Right cardiac atrium (tissue), 5 donors: ENCODE measurements at regions not wholly inside any gene's neighbourhood (a gene's known extent, or its start where the extent isn't known, plus 50 kb on each side); places are given as distances from the start of the nearest gene placed in this dataset.

Experiments
- ATAC-seq, 2 donors: fragments of 200-7000 bp; cut with Tn5 transposase; one replicate each; pipeline versions ENCODE4 v1.8.0 to v1.9.1; 2020; ENCODE audit warnings: moderate library complexity in 2 of 2, mild to moderate bottlenecking in 1 of 2
- DNase-seq, 3 donors: peaks; one replicate each; pipeline ENCODE4 v3.0.0-alpha.2; 2020
- H3K27ac ChIP-seq: one replicate; pipeline ENCODE4 v1.5.1; 2013; ENCODE audit warnings: mild to moderate bottlenecking, low read length, control low read depth, moderate library complexity
- H3K27me3 ChIP-seq: one replicate; pipeline ENCODE4 v1.6.1; 2013; ENCODE audit not compliant: control insufficient read depth, insufficient read depth
- H3K4me1 ChIP-seq: one replicate; pipeline ENCODE4 v1.6.1; 2013; ENCODE audit warnings: low read length; ENCODE audit not compliant: control insufficient read depth, insufficient read depth
- H3K4me3 ChIP-seq: one replicate; pipeline ENCODE4 v1.5.1; 2013; ENCODE audit warnings: low read length, control low read depth
- H3K9me3 ChIP-seq: one replicate; pipeline ENCODE4 v1.6.1; 2013; ENCODE audit warnings: low read length; ENCODE audit not compliant: control insufficient read depth
- WGBS: extraction: QIAGEN DNeasy Blood & Tissue Kit; methylation state at CpG from one replicate; pipeline ENCODE4 v1.1.7; 2013; 5-methylcytosine and 5-hydroxymethylcytosine counted together
- intact Hi-C, 4 donors: fragments of 100-400 bp; cut with DNase I; formaldehyde crosslinking; loops; one replicate each; pipeline versions ENCODE4 v1.11.0 to v1.14.0; 2022 to 2023
- donor health status: healthy with polysubstance abuse.
- donor health status: DM: no; HTN: yes; CAD: no.
- donor health status: DM: no; HTN: no; CAD: no.
- donor health status: DM: no; HTN: yes; CAD: no; lungs with severe emphysema.
- donor health status: DM: yes; HTN: yes; CAD: no.

GRCh38 chr5:17761326-17761725 lies 127.1 kb downstream of the TAF11L14 start:
- intact Hi-C loops: no loop called here
- WGBS: 66% methylated on average over 4 of the region's 4 CpGs
- peaks cover 4% of the 10 kb centered on the region for H3K9me3 ChIP-seq

GRCh38 chr5:17763301-17763700 lies 129.0 kb downstream of the TAF11L14 start:
- peaks cover 8% of the 10 kb centered on the region for H3K9me3 ChIP-seq
- 89% methylated on average over 1 of the region's 1 CpG for WGBS
- intact Hi-C loops: no loop called here
- no peak overlapping the region for H3K27ac ChIP-seq
- DNase-seq (no peak), ATAC-seq (no peak)
- H3K4me3 ChIP-seq: no peak overlapping the region
- no peaks in the 10 kb centered on the region for H3K4me1 ChIP-seq
- H3K27me3 ChIP-seq: no peaks in the 10 kb centered on the region

More at GRCh38 chr5:17761326-17761725, 127.1 kb downstream of the TAF11L14 start:
- H3K4me3 ChIP-seq: no peak overlapping the region
- H3K4me1 ChIP-seq: no peaks in the 10 kb centered on the region
- no peak for DNase-seq
- H3K27ac ChIP-seq: no peak overlapping the region
- no peak for ATAC-seq
- H3K27me3 ChIP-seq: no peaks in the 10 kb centered on the region

- DNase-seq (no peak), ATAC-seq (no peak)
- no peaks in the 10 kb centered on the region for H3K4me1 ChIP-seq
- no peaks in the 10 kb centered on the region for H3K27me3 ChIP-seq
- H3K9me3 ChIP-seq: peaks cover 7% of the 10 kb centered on the region
- no peak overlapping the region for H3K27ac ChIP-seq
- H3K4me3 ChIP-seq: no peak overlapping the region
- intact Hi-C loops: no loop called here
- WGBS: 85% methylated on average over 2 of the region's 2 CpGs
Observed at GRCh38 chr5:17766031-17766430, 131.8 kb downstream of the TAF11L14 start.

GRCh38 chr5:17769277-17769676 lies 135.0 kb downstream of the TAF11L14 start:
- Histone ChIP-seq H3K27me3 (no peaks in the 10 kb centered on the region), H3K27ac (no peak overlapping the region), H3K9me3 (peaks cover 5% of the 10 kb centered on the region), H3K4me1 (no peaks in the 10 kb centered on the region), H3K4me3 (no peak overlapping the region)
- DNase-seq (no peak), ATAC-seq (no peak)
- intact Hi-C loops: no loop called here
- WGBS: 67% methylated on average over 3 of the region's 3 CpGs

GRCh38 chr5:17772232-17772631 lies 138.0 kb downstream of the TAF11L14 start:
- no peak for ATAC-seq
- 86% methylated on average over 6 of the region's 6 CpGs for WGBS
- Histone ChIP-seq H3K4me1 (no peaks in the 10 kb centered on the region), H3K27me3 (no peaks in the 10 kb centered on the region), H3K27ac (no peak overlapping the region), H3K4me3 (no peak overlapping the region), H3K9me3 (no peaks in the 10 kb centered on the region)
- DNase-seq: no peak
- intact Hi-C loops: no loop called here

- Histone ChIP-seq H3K9me3 (peaks cover 4% of the 10 kb centered on the region), H3K4me1 (no peaks in the 10 kb centered on the region), H3K27me3 (no peaks in the 10 kb centered on the region), H3K4me3 (no peak overlapping the region), H3K27ac (no peak overlapping the region)
- intact Hi-C loops: no loop called here
- DNase-seq: no peak
- 79% methylated on average over 1 of the region's 1 CpG for whole genome bisulfite sequencing
- no peak for ATAC-seq
Observed at GRCh38 chr5:17785774-17786173, 151.5 kb downstream of the TAF11L14 start.

GRCh38 chr5:17788351-17788750 lies 154.1 kb downstream of the TAF11L14 start:
- H3K27me3 ChIP-seq: no peaks in the 10 kb centered on the region
- ATAC-seq: no peak
- no peaks in the 10 kb centered on the region for H3K4me1 ChIP-seq
- H3K27ac ChIP-seq: no peak overlapping the region
- DNase-seq: no peak
- peaks cover 2% of the 10 kb centered on the region for H3K9me3 ChIP-seq
- H3K4me3 ChIP-seq: no peak overlapping the region
- intact Hi-C loops: no loop called here

- Histone ChIP-seq H3K9me3 (no peaks in the 10 kb centered on the region), H3K27me3 (no peaks in the 10 kb centered on the region), H3K4me3 (no peak overlapping the region), H3K4me1 (no peaks in the 10 kb centered on the region), H3K27ac (no peak overlapping the region)
- ATAC-seq: no peak
- no peak for DNase-seq
- WGBS: 84% methylated on average over 3 of the region's 3 CpGs
- intact Hi-C loops: no loop called here
Observed at GRCh38 chr5:17794201-17794600, 159.9 kb downstream of the TAF11L14 start.

GRCh38 chr5:17794815-17795214 lies 160.6 kb downstream of the TAF11L14 start:
- Histone ChIP-seq H3K27me3 (no peaks in the 10 kb centered on the region), H3K9me3 (no peaks in the 10 kb centered on the region), H3K4me3 (no peak overlapping the region), H3K4me1 (no peaks in the 10 kb centered on the region), H3K27ac (no peak overlapping the region)
- intact Hi-C loops: no loop called here
- ATAC-seq (no peak), DNase-seq (no peak)
- 58% methylated on average over 2 of the region's 2 CpGs for WGBS

GRCh38 chr5:17796142-17796541 lies 161.9 kb downstream of the TAF11L14 start:
- no peaks in the 10 kb centered on the region for H3K9me3 ChIP-seq
- no peak for DNase-seq
- H3K27me3 ChIP-seq: no peaks in the 10 kb centered on the region
- no peak for ATAC-seq
- WGBS: 56% methylated on average over 5 of the region's 5 CpGs
- intact Hi-C loops: no loop called here
- no peaks in the 10 kb centered on the region for H3K4me1 ChIP-seq
- no peak overlapping the region for H3K4me3 ChIP-seq
- no peak overlapping the region for H3K27ac ChIP-seq

- Histone ChIP-seq H3K27ac (no peak overlapping the region), H3K27me3 (no peaks in the 10 kb centered on the region), H3K4me3 (no peak overlapping the region), H3K4me1 (no peaks in the 10 kb centered on the region), H3K9me3 (no peaks in the 10 kb centered on the region)
- ATAC-seq (no peak), DNase-seq (no peak)
- 53% methylated on average over 5 of the region's 5 CpGs for WGBS
- intact Hi-C loops: no loop called here
Observed at GRCh38 chr5:17796757-17797396, 162.6 kb downstream of the TAF11L14 start.

- no peak for ATAC-seq
- WGBS: 89% methylated on average over 1 of the region's 1 CpG
- intact Hi-C loops: no loop called here
Observed at GRCh38 chr5:17799521-17799920, 165.3 kb downstream of the TAF11L14 start.

More at GRCh38 chr5:17799521-17799920, 165.3 kb downstream of the TAF11L14 start:
- Histone ChIP-seq H3K4me3 (no peak overlapping the region), H3K27ac (no peak overlapping the region), H3K27me3 (no peaks in the 10 kb centered on the region), H3K4me1 (no peaks in the 10 kb centered on the region), H3K9me3 (peaks cover 2% of the 10 kb centered on the region)
- DNase-seq: no peak
